ENCODE measurements at regions not wholly inside any gene's neighbourhood (a gene's known extent, or its start where the extent isn't known, plus 50 kb on each side); places are given as distances from the start of the nearest gene placed in this dataset.

- TF ChIP-seq CTCF (IDR thresholded peaks at IDR 0.05; ENCODE audit: borderline replicate concordance, extremely low read depth, low read length, poor library complexity, severe bottlenecking), result no peak
- no peak for TF ChIP-seq EZH2 (IDR thresholded peaks at IDR 0.05; ENCODE audit: borderline replicate concordance, low read depth, low read length, severe bottlenecking)
Measured at GRCh38 chr7:65554-65953, 126.8 kb upstream of the FAM20C start.
